PC-9 (cell line): ENCODE measurements at regions not wholly inside any gene's neighbourhood (a gene's known extent, or its start where the extent isn't known, plus 50 kb on each side); places are given as distances from the start of the nearest gene placed in this dataset.

Experiments used
- EZH2 ChIP-seq: fragments of 200-600 bp; sonication (generic); IDR thresholded peaks from 2 replicates; pipeline ENCODE4 v1.8.0; 2017; ENCODE audit warnings: antibody characterized with exemption, low read depth
- TF ChIP-seq, protein P1 (sequence below): fragments of 200-600 bp; sonication (generic); conservative IDR thresholded peaks from 2 replicates; pipeline ENCODE4 v1.6.1; 2017; ENCODE audit warnings: mixed run types, antibody characterized with exemption, mild to moderate bottlenecking, moderate library complexity

DNA sequence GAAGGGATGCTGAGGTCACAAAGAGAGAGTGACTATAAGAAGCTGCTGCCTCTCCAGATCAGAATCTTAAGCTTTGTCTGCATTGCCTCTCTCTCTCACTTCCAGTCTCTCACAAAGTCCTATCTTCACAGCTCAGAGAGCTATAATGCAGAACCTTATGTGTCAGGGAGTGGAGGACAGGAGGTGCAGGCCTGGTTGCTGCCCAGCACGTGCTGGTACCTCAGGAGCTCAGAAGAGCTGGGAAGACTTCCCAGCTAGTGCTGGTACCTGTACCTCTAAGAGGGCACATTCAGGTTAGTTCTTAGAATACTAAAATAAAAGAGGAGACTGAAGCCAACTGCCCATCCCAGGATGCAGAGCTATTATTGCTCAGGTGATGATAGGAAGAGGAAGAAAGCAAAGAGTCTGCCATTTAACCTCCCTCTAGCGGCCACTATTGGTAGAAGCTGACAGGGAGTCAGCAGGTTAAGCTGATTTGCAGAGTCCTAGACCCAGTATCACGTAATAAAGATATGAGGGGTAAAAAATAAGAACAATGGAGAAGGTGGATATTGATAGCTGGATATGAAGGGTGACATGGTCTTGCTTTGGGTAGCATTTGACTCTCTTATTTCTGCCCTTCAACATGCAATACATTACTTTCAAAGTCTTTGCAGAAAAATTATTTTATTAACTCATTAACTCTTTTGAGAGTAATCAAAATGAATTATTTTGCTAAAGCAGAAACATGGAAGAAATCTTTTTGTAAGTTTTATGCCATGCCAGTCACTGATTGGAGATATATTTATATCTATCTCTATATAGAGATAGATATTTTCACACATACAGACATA, 138.1 kb upstream of the HMCN1 start:
- TF ChIP-seq, protein P1, sequence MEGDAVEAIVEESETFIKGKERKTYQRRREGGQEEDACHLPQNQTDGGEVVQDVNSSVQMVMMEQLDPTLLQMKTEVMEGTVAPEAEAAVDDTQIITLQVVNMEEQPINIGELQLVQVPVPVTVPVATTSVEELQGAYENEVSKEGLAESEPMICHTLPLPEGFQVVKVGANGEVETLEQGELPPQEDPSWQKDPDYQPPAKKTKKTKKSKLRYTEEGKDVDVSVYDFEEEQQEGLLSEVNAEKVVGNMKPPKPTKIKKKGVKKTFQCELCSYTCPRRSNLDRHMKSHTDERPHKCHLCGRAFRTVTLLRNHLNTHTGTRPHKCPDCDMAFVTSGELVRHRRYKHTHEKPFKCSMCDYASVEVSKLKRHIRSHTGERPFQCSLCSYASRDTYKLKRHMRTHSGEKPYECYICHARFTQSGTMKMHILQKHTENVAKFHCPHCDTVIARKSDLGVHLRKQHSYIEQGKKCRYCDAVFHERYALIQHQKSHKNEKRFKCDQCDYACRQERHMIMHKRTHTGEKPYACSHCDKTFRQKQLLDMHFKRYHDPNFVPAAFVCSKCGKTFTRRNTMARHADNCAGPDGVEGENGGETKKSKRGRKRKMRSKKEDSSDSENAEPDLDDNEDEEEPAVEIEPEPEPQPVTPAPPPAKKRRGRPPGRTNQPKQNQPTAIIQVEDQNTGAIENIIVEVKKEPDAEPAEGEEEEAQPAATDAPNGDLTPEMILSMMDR: peak; percentile 82
- TF ChIP-seq EZH2: no peak
